A204.1 (cell line): ENCODE measurements at regions not wholly inside any gene's neighbourhood (a gene's known extent, or its start where the extent isn't known, plus 50 kb on each side); places are given as distances from the start of the nearest gene placed in this dataset.

Source experiments
- FAIRE-seq: peaks from 2 replicates; lab custom pipeline; 2012; peaks lifted over from hg19 to GRCh38; lab: Jason Lieb, UNC

GRCh38 chr11:95508219-95508890 is 277.4 kb upstream of the SESN3 start:
- no peak for FAIRE-seq

GRCh38 chr11:95507794-95508193 is 276.8 kb upstream of the SESN3 start:
- FAIRE-seq = no peak

- FAIRE-seq = no peak
Measured at GRCh38 chr11:95506777-95507176, 275.8 kb upstream of the SESN3 start.

GRCh38 chr11:95505927-95506426 is 275.0 kb upstream of the SESN3 start:
- FAIRE-seq = no peak

GRCh38 chr11:95503047-95503446 is 272.0 kb upstream of the SESN3 start:
- no peak for FAIRE-seq

- FAIRE-seq = no peak
Measured at GRCh38 chr11:95502522-95502921, 271.5 kb upstream of the SESN3 start.

GRCh38 chr11:95501761-95502266 is 270.8 kb upstream of the SESN3 start:
- no peak for FAIRE-seq

- no peak for FAIRE-seq
Measured at GRCh38 chr11:95500466-95500865, 269.5 kb upstream of the SESN3 start.

GRCh38 chr11:95499516-95500135 is 268.6 kb upstream of the SESN3 start:
- no peak for FAIRE-seq

- no peak for FAIRE-seq
Measured at GRCh38 chr11:95498722-95499425, 267.9 kb upstream of the SESN3 start.

GRCh38 chr11:95496901-95497300 is 265.9 kb upstream of the SESN3 start:
- FAIRE-seq = no peak

GRCh38 chr11:95495706-95496105 is 264.7 kb upstream of the SESN3 start:
- FAIRE-seq = no peak

GRCh38 chr11:95494856-95495255 is 263.9 kb upstream of the SESN3 start:
- no peak for FAIRE-seq

- no peak for FAIRE-seq
Measured at GRCh38 chr11:95494167-95494566, 263.2 kb upstream of the SESN3 start.

- FAIRE-seq = no peak
Measured at GRCh38 chr11:95490625-95491024, 259.6 kb upstream of the SESN3 start.

- no peak for FAIRE-seq
Measured at GRCh38 chr11:95487938-95488337, 256.9 kb upstream of the SESN3 start.

GRCh38 chr11:95487391-95487790 is 256.4 kb upstream of the SESN3 start:
- no peak for FAIRE-seq

GRCh38 chr11:95486979-95487378 is 256.0 kb upstream of the SESN3 start:
- no peak for FAIRE-seq

GRCh38 chr11:95486466-95486865 is 255.5 kb upstream of the SESN3 start:
- FAIRE-seq = no peak

GRCh38 chr11:95485115-95485900 is 254.3 kb upstream of the SESN3 start:
- no peak for FAIRE-seq

- no peak for FAIRE-seq
Measured at GRCh38 chr11:95483339-95483738, 252.3 kb upstream of the SESN3 start.

GRCh38 chr11:95478003-95478402 is 247.0 kb upstream of the SESN3 start:
- no peak for FAIRE-seq
